ENCODE measurements at regions not wholly inside any gene's neighbourhood (a gene's known extent, or its start where the extent isn't known, plus 50 kb on each side); places are given as distances from the start of the nearest gene placed in this dataset.
A peak's percentile ranks its signal among the peaks of the same experiment; 100 is the strongest.
"Not testable (repeated sequence)": the region's sequence is repeated elsewhere in the genome, so short reads cannot be mapped to it uniquely, and the experiment has no call there.

GRCh38 chr2:83273322-83273721, 1185.8 kb downstream of the SUCLG1 start:
- no peak for DNase-seq (ENCODE audit: low spot score)

GRCh38 chr2:83261591-83262136, 1197.4 kb downstream of the SUCLG1 start:
- no peak for DNase-seq (ENCODE audit: low spot score)

- no peak for DNase-seq (ENCODE audit: low spot score)
Measured at GRCh38 chr2:83253848-83254247, 1205.2 kb downstream of the SUCLG1 start.

- no peak for DNase-seq (ENCODE audit: low spot score)
Measured at GRCh38 chr2:83251321-83251872, 1207.7 kb downstream of the SUCLG1 start.

GRCh38 chr2:83245806-83246537, 1213.1 kb downstream of the SUCLG1 start:
- not testable (repeated sequence) for DNase-seq (ENCODE audit: low spot score)

GRCh38 chr2:83240611-83241010, 1218.5 kb downstream of the SUCLG1 start:
- no peak for DNase-seq (ENCODE audit: low spot score)

GRCh38 chr2:83238111-83238510, 1221.0 kb downstream of the SUCLG1 start:
- DNase-seq (ENCODE audit: low spot score), result no peak

GRCh38 chr2:83234246-83234645, 1224.8 kb downstream of the SUCLG1 start:
- no peak for DNase-seq (ENCODE audit: low spot score)

- DNase-seq (ENCODE audit: low spot score), result no peak
Measured at GRCh38 chr2:83233781-83234180, 1225.3 kb downstream of the SUCLG1 start.

GRCh38 chr2:83233326-83233725, 1225.8 kb downstream of the SUCLG1 start:
- no peak for DNase-seq (ENCODE audit: low spot score)

- DNase-seq (ENCODE audit: low spot score), result no peak
Measured at GRCh38 chr2:83229443-83229842, 1229.6 kb downstream of the SUCLG1 start.

GRCh38 chr2:83224591-83225200, 1234.4 kb downstream of the SUCLG1 start:
- DNase-seq (ENCODE audit: low spot score), result no peak

- no peak for DNase-seq (ENCODE audit: low spot score)
Measured at GRCh38 chr2:83221258-83221657, 1237.8 kb downstream of the SUCLG1 start.

- DNase-seq (ENCODE audit: low spot score), result no peak
Measured at GRCh38 chr2:83217854-83218253, 1241.2 kb downstream of the SUCLG1 start.

- peak; percentile 46 for DNase-seq (ENCODE audit: low spot score)
Measured at GRCh38 chr2:83196225-83196624, 1262.9 kb downstream of the SUCLG1 start.

GRCh38 chr2:83191316-83191715, 1267.8 kb downstream of the SUCLG1 start:
- DNase-seq (ENCODE audit: low spot score), result no peak

GRCh38 chr2:83186105-83186760, 1272.8 kb downstream of the SUCLG1 start:
- no peak for DNase-seq (ENCODE audit: low spot score)

- not testable (repeated sequence) for DNase-seq (ENCODE audit: low spot score)
Measured at GRCh38 chr2:83180862-83181530, 1278.1 kb downstream of the SUCLG1 start.

- DNase-seq (ENCODE audit: low spot score), result no peak
Measured at GRCh38 chr2:83176539-83176938, 1282.5 kb downstream of the SUCLG1 start.

GRCh38 chr2:83172841-83173240, 1286.2 kb downstream of the SUCLG1 start:
- no peak for DNase-seq (ENCODE audit: low spot score)

- DNase-seq (ENCODE audit: low spot score), result no peak
Measured at GRCh38 chr2:83168377-83168776, 1290.7 kb downstream of the SUCLG1 start.

GRCh38 chr2:83162421-83162820, 1296.7 kb downstream of the SUCLG1 start:
- DNase-seq (ENCODE audit: low spot score), result no peak

Data from H4 (cell line).